H1 (cell line): ENCODE measurements at regions not wholly inside any gene's neighbourhood (a gene's known extent, or its start where the extent isn't known, plus 50 kb on each side); places are given as distances from the start of the nearest gene placed in this dataset.

Experiments
- PHF8 ChIP-seq: fragments of 200-600 bp; sonication (generic); conservative IDR thresholded peaks from 2 replicates; pipeline ENCODE4 v1.7.1; 2012; ENCODE audit warnings: low read depth, mild to moderate bottlenecking, inconsistent platforms, low read length, moderate library complexity
- TF ChIP-seq, protein P1 (sequence below): fragments of 300-600 bp; sonication (generic); IDR thresholded peaks from 2 replicates; pipeline ENCODE4 v1.7.1; 2012; ENCODE audit warnings: low read length, moderate library complexity, mild to moderate bottlenecking, inconsistent platforms; ENCODE audit not compliant: insufficient replicate concordance

DNA sequence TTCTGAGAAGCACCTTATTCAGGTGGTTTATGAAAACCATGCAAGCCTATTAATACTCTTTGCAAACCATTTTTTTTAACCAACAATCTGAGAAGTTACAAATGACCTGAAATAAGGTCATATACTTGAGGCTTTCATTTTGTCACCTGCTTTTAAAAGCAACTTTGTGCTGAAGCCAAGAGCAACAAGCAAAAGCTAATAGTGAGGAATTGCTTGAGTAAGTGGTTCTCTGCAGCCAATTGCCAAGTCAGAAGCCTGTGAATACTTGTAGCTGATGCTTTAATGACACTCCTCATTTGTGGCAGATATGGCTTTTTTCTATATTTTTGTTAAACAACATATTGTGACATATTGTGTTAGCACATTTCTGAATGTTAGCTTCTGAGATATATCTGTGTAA is 126.7 kb upstream of the ZNF608 start (continued):
- TF ChIP-seq, protein P1, sequence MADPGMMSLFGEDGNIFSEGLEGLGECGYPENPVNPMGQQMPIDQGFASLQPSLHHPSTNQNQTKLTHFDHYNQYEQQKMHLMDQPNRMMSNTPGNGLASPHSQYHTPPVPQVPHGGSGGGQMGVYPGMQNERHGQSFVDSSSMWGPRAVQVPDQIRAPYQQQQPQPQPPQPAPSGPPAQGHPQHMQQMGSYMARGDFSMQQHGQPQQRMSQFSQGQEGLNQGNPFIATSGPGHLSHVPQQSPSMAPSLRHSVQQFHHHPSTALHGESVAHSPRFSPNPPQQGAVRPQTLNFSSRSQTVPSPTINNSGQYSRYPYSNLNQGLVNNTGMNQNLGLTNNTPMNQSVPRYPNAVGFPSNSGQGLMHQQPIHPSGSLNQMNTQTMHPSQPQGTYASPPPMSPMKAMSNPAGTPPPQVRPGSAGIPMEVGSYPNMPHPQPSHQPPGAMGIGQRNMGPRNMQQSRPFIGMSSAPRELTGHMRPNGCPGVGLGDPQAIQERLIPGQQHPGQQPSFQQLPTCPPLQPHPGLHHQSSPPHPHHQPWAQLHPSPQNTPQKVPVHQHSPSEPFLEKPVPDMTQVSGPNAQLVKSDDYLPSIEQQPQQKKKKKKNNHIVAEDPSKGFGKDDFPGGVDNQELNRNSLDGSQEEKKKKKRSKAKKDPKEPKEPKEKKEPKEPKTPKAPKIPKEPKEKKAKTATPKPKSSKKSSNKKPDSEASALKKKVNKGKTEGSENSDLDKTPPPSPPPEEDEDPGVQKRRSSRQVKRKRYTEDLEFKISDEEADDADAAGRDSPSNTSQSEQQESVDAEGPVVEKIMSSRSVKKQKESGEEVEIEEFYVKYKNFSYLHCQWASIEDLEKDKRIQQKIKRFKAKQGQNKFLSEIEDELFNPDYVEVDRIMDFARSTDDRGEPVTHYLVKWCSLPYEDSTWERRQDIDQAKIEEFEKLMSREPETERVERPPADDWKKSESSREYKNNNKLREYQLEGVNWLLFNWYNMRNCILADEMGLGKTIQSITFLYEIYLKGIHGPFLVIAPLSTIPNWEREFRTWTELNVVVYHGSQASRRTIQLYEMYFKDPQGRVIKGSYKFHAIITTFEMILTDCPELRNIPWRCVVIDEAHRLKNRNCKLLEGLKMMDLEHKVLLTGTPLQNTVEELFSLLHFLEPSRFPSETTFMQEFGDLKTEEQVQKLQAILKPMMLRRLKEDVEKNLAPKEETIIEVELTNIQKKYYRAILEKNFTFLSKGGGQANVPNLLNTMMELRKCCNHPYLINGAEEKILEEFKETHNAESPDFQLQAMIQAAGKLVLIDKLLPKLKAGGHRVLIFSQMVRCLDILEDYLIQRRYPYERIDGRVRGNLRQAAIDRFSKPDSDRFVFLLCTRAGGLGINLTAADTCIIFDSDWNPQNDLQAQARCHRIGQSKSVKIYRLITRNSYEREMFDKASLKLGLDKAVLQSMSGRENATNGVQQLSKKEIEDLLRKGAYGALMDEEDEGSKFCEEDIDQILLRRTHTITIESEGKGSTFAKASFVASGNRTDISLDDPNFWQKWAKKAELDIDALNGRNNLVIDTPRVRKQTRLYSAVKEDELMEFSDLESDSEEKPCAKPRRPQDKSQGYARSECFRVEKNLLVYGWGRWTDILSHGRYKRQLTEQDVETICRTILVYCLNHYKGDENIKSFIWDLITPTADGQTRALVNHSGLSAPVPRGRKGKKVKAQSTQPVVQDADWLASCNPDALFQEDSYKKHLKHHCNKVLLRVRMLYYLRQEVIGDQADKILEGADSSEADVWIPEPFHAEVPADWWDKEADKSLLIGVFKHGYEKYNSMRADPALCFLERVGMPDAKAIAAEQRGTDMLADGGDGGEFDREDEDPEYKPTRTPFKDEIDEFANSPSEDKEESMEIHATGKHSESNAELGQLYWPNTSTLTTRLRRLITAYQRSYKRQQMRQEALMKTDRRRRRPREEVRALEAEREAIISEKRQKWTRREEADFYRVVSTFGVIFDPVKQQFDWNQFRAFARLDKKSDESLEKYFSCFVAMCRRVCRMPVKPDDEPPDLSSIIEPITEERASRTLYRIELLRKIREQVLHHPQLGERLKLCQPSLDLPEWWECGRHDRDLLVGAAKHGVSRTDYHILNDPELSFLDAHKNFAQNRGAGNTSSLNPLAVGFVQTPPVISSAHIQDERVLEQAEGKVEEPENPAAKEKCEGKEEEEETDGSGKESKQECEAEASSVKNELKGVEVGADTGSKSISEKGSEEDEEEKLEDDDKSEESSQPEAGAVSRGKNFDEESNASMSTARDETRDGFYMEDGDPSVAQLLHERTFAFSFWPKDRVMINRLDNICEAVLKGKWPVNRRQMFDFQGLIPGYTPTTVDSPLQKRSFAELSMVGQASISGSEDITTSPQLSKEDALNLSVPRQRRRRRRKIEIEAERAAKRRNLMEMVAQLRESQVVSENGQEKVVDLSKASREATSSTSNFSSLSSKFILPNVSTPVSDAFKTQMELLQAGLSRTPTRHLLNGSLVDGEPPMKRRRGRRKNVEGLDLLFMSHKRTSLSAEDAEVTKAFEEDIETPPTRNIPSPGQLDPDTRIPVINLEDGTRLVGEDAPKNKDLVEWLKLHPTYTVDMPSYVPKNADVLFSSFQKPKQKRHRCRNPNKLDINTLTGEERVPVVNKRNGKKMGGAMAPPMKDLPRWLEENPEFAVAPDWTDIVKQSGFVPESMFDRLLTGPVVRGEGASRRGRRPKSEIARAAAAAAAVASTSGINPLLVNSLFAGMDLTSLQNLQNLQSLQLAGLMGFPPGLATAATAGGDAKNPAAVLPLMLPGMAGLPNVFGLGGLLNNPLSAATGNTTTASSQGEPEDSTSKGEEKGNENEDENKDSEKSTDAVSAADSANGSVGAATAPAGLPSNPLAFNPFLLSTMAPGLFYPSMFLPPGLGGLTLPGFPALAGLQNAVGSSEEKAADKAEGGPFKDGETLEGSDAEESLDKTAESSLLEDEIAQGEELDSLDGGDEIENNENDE, result no peak
- no peak for TF ChIP-seq PHF8
- TF ChIP-seq, all 59 proteins: peak for 0
